ENCODE measurements at regions not wholly inside any gene's neighbourhood (a gene's known extent, or its start where the extent isn't known, plus 50 kb on each side); places are given as distances from the start of the nearest gene placed in this dataset.

GRCh38 chr5:38734353-38734752, 111.5 kb upstream of the OSMR start:
- TF ChIP-seq POLR2A (IDR thresholded peaks at IDR 0.05) (no peak), CTCF (IDR thresholded peaks at IDR 0.05) (no peak)

Measured in breast epithelium (tissue), 3 donors.